ENCODE measurements at regions not wholly inside any gene's neighbourhood (a gene's known extent, or its start where the extent isn't known, plus 50 kb on each side); places are given as distances from the start of the nearest gene placed in this dataset.

- TF ChIP-seq CTCF (IDR thresholded peaks at IDR 0.05; ENCODE audit: borderline replicate concordance, insufficient read depth, low read depth, low read length), result no peak
- no peak overlapping the region for H3K4me3 ChIP-seq (ENCODE audit: low read depth, low read length)
Observed at GRCh38 chr4:152023674-152024073, 262.9 kb upstream of the GATB start.

GRCh38 chr4:152022543-152022942 lies 261.7 kb upstream of the GATB start:
- no peak for TF ChIP-seq CTCF (IDR thresholded peaks at IDR 0.05; ENCODE audit: borderline replicate concordance, insufficient read depth, low read depth, low read length)
- H3K4me3 ChIP-seq (ENCODE audit: low read depth, low read length), result no peak overlapping the region

- no peak for TF ChIP-seq CTCF (IDR thresholded peaks at IDR 0.05; ENCODE audit: borderline replicate concordance, insufficient read depth, low read depth, low read length)
Observed at GRCh38 chr4:152021788-152022438, 261.1 kb upstream of the GATB start.

GRCh38 chr4:152020073-152020472 lies 259.3 kb upstream of the GATB start:
- no peak overlapping the region for H3K4me3 ChIP-seq (ENCODE audit: low read depth, low read length)
- no peak for TF ChIP-seq CTCF (IDR thresholded peaks at IDR 0.05; ENCODE audit: borderline replicate concordance, insufficient read depth, low read depth, low read length)

More at GRCh38 chr4:152021788-152022438, 261.1 kb upstream of the GATB start:
- H3K4me3 ChIP-seq (ENCODE audit: low read depth, low read length), result no peak overlapping the region

GRCh38 chr4:152016303-152016620 lies 255.5 kb upstream of the GATB start:
- no peak for TF ChIP-seq CTCF (IDR thresholded peaks at IDR 0.05; ENCODE audit: borderline replicate concordance, insufficient read depth, low read depth, low read length)

GRCh38 chr4:152015597-152016302 lies 254.9 kb upstream of the GATB start:
- no peak for TF ChIP-seq CTCF (IDR thresholded peaks at IDR 0.05; ENCODE audit: borderline replicate concordance, insufficient read depth, low read depth, low read length)
- H3K4me3 ChIP-seq (ENCODE audit: low read depth, low read length), result no peak overlapping the region

More at GRCh38 chr4:152016303-152016620, 255.5 kb upstream of the GATB start:
- no peak overlapping the region for H3K4me3 ChIP-seq (ENCODE audit: low read depth, low read length)

GRCh38 chr4:152014280-152014679 lies 253.5 kb upstream of the GATB start:
- H3K4me3 ChIP-seq (ENCODE audit: low read depth, low read length), result no peak overlapping the region

More at GRCh38 chr4:152014280-152014679, 253.5 kb upstream of the GATB start:
- TF ChIP-seq CTCF (IDR thresholded peaks at IDR 0.05; ENCODE audit: borderline replicate concordance, insufficient read depth, low read depth, low read length), result no peak

Data from GM12875 (cell line).